Keratinocyte (primary cell): ENCODE measurements at regions not wholly inside any gene's neighbourhood (a gene's known extent, or its start where the extent isn't known, plus 50 kb on each side); places are given as distances from the start of the nearest gene placed in this dataset.

Experiments used
- DNase-seq: peaks from one replicate; pipeline ENCODE4 v3.0.0-alpha.2; 2011; ENCODE audit warnings: low read depth, missing footprints, low spot score
- FAIRE-seq: peaks from 2 replicates; lab custom pipeline; 2011; peaks lifted over from hg19 to GRCh38; lab: Jason Lieb, UNC
- H2AFZ ChIP-seq: 2 replicates; pipeline ENCODE4 v1.6.0; 2012; ENCODE audit warnings: low read length, control low read depth, inconsistent platforms; ENCODE audit not compliant: control insufficient read depth
- H3K27ac ChIP-seq: 2 replicates; pipeline ENCODE4 v1.5.1; 2011; ENCODE audit warnings: low read length; ENCODE audit not compliant: control insufficient read depth, insufficient read depth
- H3K27me3 ChIP-seq: 3 replicates; pipeline ENCODE4 v1.6.0; 2011; ENCODE audit warnings: low read length; ENCODE audit not compliant: control insufficient read depth, insufficient read depth; ENCODE audit errors: extremely low read depth
- H3K36me3 ChIP-seq, 2 experiments: 2 replicates in 1 of 2; 3 replicates in 1 of 2; pipeline ENCODE4 v1.5.1; 2011; ENCODE audit warnings: low read length in 2 of 2, mild to moderate bottlenecking in 1 of 2; ENCODE audit not compliant: control insufficient read depth in 2 of 2, insufficient read depth in 2 of 2; ENCODE audit errors: extremely low read depth in 1 of 2
- H3K4me1 ChIP-seq: 3 replicates; pipeline ENCODE4 v1.5.1; 2011; ENCODE audit warnings: low read length; ENCODE audit not compliant: control insufficient read depth, insufficient read depth; ENCODE audit errors: extremely low read depth
- H3K4me2 ChIP-seq: 3 replicates; pipeline ENCODE4 v1.6.0; 2011; ENCODE audit warnings: low read depth, low read length; ENCODE audit not compliant: control insufficient read depth, insufficient read depth; ENCODE audit errors: extremely low read depth
- H3K4me3 ChIP-seq, 3 experiments: fragments of 200-600 bp in 1 of 3; sonication (generic) in 1 of 3; 2 replicates in 2 of 3; 3 replicates in 1 of 3; pipeline ENCODE4 v1.5.1; 2011 to 2016; ENCODE audit warnings: low read length in 3 of 3, mild to moderate bottlenecking in 3 of 3, control low read depth in 2 of 3, inconsistent platforms in 1 of 3, low read depth in 1 of 3, mixed read lengths in 1 of 3, mixed run types in 1 of 3, moderate library complexity in 1 of 3; ENCODE audit not compliant: control insufficient read depth in 2 of 3, insufficient read depth in 2 of 3; ENCODE audit errors: extremely low read depth in 1 of 3
- H3K79me2 ChIP-seq: 2 replicates; pipeline ENCODE4 v1.6.0; 2012; ENCODE audit warnings: low read length; ENCODE audit not compliant: control insufficient read depth, insufficient read depth
- H3K9ac ChIP-seq: 3 replicates; pipeline ENCODE4 v1.6.0; 2011; ENCODE audit warnings: low read length; ENCODE audit not compliant: control insufficient read depth, insufficient read depth; ENCODE audit errors: extremely low read depth
- H3K9me1 ChIP-seq: 3 replicates; pipeline ENCODE4 v1.6.0; 2011; ENCODE audit warnings: low read length; ENCODE audit not compliant: control insufficient read depth, insufficient read depth; ENCODE audit errors: extremely low read depth
- H3K9me3 ChIP-seq: 2 replicates; pipeline ENCODE4 v1.5.1; 2012; ENCODE audit warnings: low read depth, low read length; ENCODE audit not compliant: control insufficient read depth
- H4K20me1 ChIP-seq: 3 replicates; pipeline ENCODE4 v1.6.0; 2011; ENCODE audit warnings: low read length; ENCODE audit not compliant: control insufficient read depth, insufficient read depth; ENCODE audit errors: extremely low read depth
- EZH2 ChIP-seq: IDR thresholded peaks from one replicate; pipeline ENCODE4 v1.6.1; 2012; ENCODE audit warnings: inconsistent platforms, mild to moderate bottlenecking, low read length, moderate library complexity
- dilution Hi-C: fragments of 300-500 bp; cut with MboI; formaldehyde crosslinking; loops from one replicate; pipeline ENCODE4 v1.7.0; 2020; ENCODE audit warnings: low sequenced_read_pairs; ENCODE audit not compliant: extremely low pct_ligation_motif_present
- TF ChIP-seq, protein P1 (sequence below), 3 experiments: IDR thresholded peaks in 1 of 3; conservative IDR thresholded peaks in 1 of 3; optimal IDR thresholded peaks in 1 of 3; 2 replicates in 2 of 3; 3 replicates in 1 of 3; pipeline versions ENCODE3 to v1.5.1; 2011; ENCODE audit warnings: low read length in 3 of 3, mild to moderate bottlenecking in 3 of 3, moderate library complexity in 2 of 3, control low read depth in 1 of 3, inconsistent platforms in 1 of 3; ENCODE audit not compliant: insufficient read depth in 2 of 3; ENCODE audit errors: extremely low read depth in 1 of 3

- H3K36me3 ChIP-seq: no peaks in the 10 kb centered on the region
- no peak overlapping the region for H3K4me3 ChIP-seq
- no peak for FAIRE-seq
- no peak for DNase-seq
- no peaks in the 10 kb centered on the region for H3K27me3 ChIP-seq
- no peaks in the 10 kb centered on the region for H3K79me2 ChIP-seq
- H3K4me2 ChIP-seq: no peak overlapping the region
- dilution Hi-C loops: no loop called here
- H4K20me1 ChIP-seq: no peaks in the 10 kb centered on the region
- H2AFZ ChIP-seq: no peak overlapping the region
- no peaks in the 10 kb centered on the region for H3K9me3 ChIP-seq
- H3K9ac ChIP-seq: no peak overlapping the region
- H3K9me1 ChIP-seq: no peaks in the 10 kb centered on the region
- no peak for TF ChIP-seq EZH2
- TF ChIP-seq, protein P1, sequence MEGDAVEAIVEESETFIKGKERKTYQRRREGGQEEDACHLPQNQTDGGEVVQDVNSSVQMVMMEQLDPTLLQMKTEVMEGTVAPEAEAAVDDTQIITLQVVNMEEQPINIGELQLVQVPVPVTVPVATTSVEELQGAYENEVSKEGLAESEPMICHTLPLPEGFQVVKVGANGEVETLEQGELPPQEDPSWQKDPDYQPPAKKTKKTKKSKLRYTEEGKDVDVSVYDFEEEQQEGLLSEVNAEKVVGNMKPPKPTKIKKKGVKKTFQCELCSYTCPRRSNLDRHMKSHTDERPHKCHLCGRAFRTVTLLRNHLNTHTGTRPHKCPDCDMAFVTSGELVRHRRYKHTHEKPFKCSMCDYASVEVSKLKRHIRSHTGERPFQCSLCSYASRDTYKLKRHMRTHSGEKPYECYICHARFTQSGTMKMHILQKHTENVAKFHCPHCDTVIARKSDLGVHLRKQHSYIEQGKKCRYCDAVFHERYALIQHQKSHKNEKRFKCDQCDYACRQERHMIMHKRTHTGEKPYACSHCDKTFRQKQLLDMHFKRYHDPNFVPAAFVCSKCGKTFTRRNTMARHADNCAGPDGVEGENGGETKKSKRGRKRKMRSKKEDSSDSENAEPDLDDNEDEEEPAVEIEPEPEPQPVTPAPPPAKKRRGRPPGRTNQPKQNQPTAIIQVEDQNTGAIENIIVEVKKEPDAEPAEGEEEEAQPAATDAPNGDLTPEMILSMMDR (optimal IDR thresholded peaks at IDR 0.05 in 1 of 3, IDR thresholded peaks at IDR 0.05 in 1 of 3, conservative IDR thresholded peaks at IDR 0.05 in 1 of 3; ENCODE audit: extremely low read depth in 1 of 3, insufficient read depth in 2 of 3, low read length in 3 of 3): no peak
- no peak overlapping the region for H3K27ac ChIP-seq
- no peaks in the 10 kb centered on the region for H3K4me1 ChIP-seq
Measured at GRCh38 chr3:21174461-21174860, 576.5 kb downstream of the ZNF385D start.

DNA sequence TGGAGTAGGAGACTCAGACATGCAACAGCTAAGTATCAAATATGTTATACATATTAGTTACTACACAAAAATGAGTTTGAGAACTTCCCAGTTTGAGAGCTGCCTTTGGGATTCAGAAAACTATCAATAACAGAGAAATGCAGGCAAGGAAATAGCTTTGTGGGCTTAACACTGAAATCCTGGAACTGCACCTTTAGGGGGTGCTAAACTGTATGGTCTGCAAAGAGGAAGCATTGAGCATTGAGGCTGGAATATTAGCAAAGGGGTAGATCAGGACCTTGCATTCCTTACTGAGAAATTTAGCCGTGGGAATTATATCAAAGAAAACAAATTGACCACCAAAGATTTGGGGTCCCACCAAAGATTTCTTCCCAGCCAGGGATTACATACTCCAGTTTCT lies 580.0 kb downstream of the ZNF385D start:
- Histone ChIP-seq H3K9me3 (no peaks in the 10 kb centered on the region), H2AFZ (no peak overlapping the region), H3K4me3 (no peak overlapping the region), H3K27ac (no peak overlapping the region), H3K4me1 (no peaks in the 10 kb centered on the region), H3K79me2 (no peaks in the 10 kb centered on the region), H4K20me1 (no peaks in the 10 kb centered on the region), H3K36me3 (no peaks in the 10 kb centered on the region), H3K27me3 (no peaks in the 10 kb centered on the region), H3K9ac (no peak overlapping the region), H3K9me1 (no peaks in the 10 kb centered on the region), H3K4me2 (no peak overlapping the region)
- no peak for FAIRE-seq
- DNase-seq: no peak
- TF ChIP-seq, protein P1 (optimal IDR thresholded peaks at IDR 0.05 in 1 of 3, IDR thresholded peaks at IDR 0.05 in 1 of 3, conservative IDR thresholded peaks at IDR 0.05 in 1 of 3; ENCODE audit: extremely low read depth in 1 of 3, insufficient read depth in 2 of 3, low read length in 3 of 3): no peak
- TF ChIP-seq EZH2: no peak
- dilution Hi-C loops: no loop called here
